ENCODE measurements at regions not wholly inside any gene's neighbourhood (a gene's known extent, or its start where the extent isn't known, plus 50 kb on each side); places are given as distances from the start of the nearest gene placed in this dataset.

DNA sequence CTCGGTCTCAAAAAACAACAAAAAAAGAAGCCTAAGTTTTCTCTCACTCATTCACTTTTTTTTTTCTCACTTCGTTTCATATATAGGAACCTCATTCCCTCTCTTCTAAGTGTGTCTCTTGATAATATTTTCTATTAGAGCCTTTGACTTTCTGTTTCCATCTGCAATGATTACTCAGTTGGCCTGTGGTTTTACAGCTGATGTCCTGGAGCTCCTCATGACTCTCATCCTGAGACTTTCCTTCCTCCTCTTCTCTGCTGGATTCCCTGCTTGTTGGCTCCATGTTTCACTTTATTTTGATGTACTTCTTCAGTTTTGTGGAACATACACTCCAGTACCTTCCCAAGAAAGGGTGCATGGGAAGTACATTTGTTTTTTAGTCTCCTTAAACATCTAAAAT lies 154.2 kb upstream of the GATA6 start:
- TF ChIP-seq, protein P1, sequence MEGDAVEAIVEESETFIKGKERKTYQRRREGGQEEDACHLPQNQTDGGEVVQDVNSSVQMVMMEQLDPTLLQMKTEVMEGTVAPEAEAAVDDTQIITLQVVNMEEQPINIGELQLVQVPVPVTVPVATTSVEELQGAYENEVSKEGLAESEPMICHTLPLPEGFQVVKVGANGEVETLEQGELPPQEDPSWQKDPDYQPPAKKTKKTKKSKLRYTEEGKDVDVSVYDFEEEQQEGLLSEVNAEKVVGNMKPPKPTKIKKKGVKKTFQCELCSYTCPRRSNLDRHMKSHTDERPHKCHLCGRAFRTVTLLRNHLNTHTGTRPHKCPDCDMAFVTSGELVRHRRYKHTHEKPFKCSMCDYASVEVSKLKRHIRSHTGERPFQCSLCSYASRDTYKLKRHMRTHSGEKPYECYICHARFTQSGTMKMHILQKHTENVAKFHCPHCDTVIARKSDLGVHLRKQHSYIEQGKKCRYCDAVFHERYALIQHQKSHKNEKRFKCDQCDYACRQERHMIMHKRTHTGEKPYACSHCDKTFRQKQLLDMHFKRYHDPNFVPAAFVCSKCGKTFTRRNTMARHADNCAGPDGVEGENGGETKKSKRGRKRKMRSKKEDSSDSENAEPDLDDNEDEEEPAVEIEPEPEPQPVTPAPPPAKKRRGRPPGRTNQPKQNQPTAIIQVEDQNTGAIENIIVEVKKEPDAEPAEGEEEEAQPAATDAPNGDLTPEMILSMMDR (IDR thresholded peaks at IDR 0.05): no peak
- TF ChIP-seq EZH2 (IDR thresholded peaks at IDR 0.05) (no peak), EZH2phosphoT487 (IDR thresholded peaks at IDR 0.05) (no peak)

All from neural progenitor cell (in vitro differentiated cells).